Endothelial cell of umbilical vein (primary cell): ENCODE measurements at regions not wholly inside any gene's neighbourhood (a gene's known extent, or its start where the extent isn't known, plus 50 kb on each side); places are given as distances from the start of the nearest gene placed in this dataset.

Experiments used
- EZH2 ChIP-seq: IDR thresholded peaks from 2 replicates; pipeline ENCODE4 v1.6.1; 2012; ENCODE audit warnings: borderline replicate concordance, low read depth, mild to moderate bottlenecking, moderate library complexity, low read length, inconsistent platforms; ENCODE audit not compliant: severe bottlenecking
- GATA2 ChIP-seq: IDR thresholded peaks from 2 replicates; pipeline ENCODE4 v1.7.0; 2011; ENCODE audit warnings: low read depth, mild to moderate bottlenecking, moderate library complexity, mixed read lengths, low read length; ENCODE audit not compliant: insufficient read length, insufficient read depth
- POLR2A ChIP-seq: IDR thresholded peaks from 2 replicates; pipeline ENCODE4 v1.6.1; 2012; ENCODE audit warnings: low read depth, mild to moderate bottlenecking, control low read depth, low read length
- TF ChIP-seq, protein P1 (sequence below), 2 donors: IDR thresholded peaks; 1 replicate in 1 of 2; 2 replicates in 1 of 2; pipeline ENCODE4 v1.5.1; 2011; ENCODE audit warnings: low read length in 2 of 2, mild to moderate bottlenecking in 2 of 2, moderate library complexity in 2 of 2, control low read depth in 1 of 2, inconsistent platforms in 1 of 2, low read depth in 1 of 2; ENCODE audit not compliant: insufficient read depth in 1 of 2; ENCODE audit errors: extremely low read depth in 1 of 2

DNA sequence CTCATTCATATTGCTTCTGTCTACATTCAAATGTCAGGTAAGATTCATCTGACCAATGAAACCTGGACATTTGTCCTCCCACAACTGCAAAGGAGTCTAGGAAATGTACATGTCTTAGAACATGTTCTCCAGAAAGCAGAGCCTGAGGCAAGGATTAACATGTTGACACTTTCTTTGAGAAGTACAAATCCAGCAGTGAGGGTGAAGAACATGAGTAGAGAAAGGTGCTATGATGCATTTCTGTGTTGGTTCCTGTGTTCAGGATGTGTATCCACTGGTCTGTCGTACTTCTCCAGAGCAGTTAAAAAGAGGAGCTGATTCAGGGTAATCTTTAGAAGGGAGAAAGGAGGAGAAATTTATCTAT lies 146.0 kb upstream of the AGR3 start:
- TF ChIP-seq, protein P1, sequence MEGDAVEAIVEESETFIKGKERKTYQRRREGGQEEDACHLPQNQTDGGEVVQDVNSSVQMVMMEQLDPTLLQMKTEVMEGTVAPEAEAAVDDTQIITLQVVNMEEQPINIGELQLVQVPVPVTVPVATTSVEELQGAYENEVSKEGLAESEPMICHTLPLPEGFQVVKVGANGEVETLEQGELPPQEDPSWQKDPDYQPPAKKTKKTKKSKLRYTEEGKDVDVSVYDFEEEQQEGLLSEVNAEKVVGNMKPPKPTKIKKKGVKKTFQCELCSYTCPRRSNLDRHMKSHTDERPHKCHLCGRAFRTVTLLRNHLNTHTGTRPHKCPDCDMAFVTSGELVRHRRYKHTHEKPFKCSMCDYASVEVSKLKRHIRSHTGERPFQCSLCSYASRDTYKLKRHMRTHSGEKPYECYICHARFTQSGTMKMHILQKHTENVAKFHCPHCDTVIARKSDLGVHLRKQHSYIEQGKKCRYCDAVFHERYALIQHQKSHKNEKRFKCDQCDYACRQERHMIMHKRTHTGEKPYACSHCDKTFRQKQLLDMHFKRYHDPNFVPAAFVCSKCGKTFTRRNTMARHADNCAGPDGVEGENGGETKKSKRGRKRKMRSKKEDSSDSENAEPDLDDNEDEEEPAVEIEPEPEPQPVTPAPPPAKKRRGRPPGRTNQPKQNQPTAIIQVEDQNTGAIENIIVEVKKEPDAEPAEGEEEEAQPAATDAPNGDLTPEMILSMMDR (IDR thresholded peaks at IDR 0.05; ENCODE audit: extremely low read depth in 1 of 2, insufficient read depth in 1 of 2, low read depth in 1 of 2, low read length in 2 of 2): no peak
- TF ChIP-seq EZH2 (no peak), GATA2 (no peak), POLR2A (no peak)
